ENCODE measurements at regions not wholly inside any gene's neighbourhood (a gene's known extent, or its start where the extent isn't known, plus 50 kb on each side); places are given as distances from the start of the nearest gene placed in this dataset.

- TF ChIP-seq POLR2A (IDR thresholded peaks at IDR 0.05) (no peak), CTCF (IDR thresholded peaks at IDR 0.05) (no peak), POLR2AphosphoS5 (IDR thresholded peaks at IDR 0.05) (no peak)
Observed at GRCh38 chr20:12063106-12063684, 145.5 kb downstream of the BTBD3 start.
